H1 (cell line): ENCODE measurements at regions not wholly inside any gene's neighbourhood (a gene's known extent, or its start where the extent isn't known, plus 50 kb on each side); places are given as distances from the start of the nearest gene placed in this dataset.

Experiments
- ASH2L ChIP-seq: fragments of 200-600, 300-600 bp; sonication (generic); IDR thresholded peaks from one replicate; pipeline ENCODE4 v1.7.1; 2017; ENCODE audit warnings: low read length
- CHD2 ChIP-seq: IDR thresholded peaks from 2 replicates; pipeline ENCODE4 v1.6.1; 2012; ENCODE audit warnings: low read length, improper control_type of control experiment

DNA sequence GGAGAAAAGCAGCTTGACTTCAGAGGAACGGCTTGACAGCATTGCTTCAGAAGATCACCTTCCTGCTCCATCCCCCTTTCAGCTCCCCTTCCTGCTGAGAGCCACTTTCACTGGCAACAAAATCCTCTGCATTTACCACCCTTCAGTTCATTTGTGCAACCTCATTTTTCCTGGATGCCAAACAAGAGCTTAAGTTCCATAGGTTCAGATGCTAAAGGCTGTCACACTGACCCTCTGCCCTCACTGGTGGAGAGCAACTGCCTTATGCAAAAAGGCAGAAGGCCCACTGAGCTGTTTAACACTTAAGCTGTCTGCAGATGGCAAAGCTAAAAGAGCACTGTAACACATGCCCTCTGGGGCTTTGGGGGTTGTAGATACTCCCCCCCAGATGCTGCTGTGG, 131.2 kb upstream of the SPACA1 start (continued):
- no peak for TF ChIP-seq CHD2
- TF ChIP-seq ASH2L, result no peak
